T-helper 17 cell (primary cell): ENCODE measurements at regions not wholly inside any gene's neighbourhood (a gene's known extent, or its start where the extent isn't known, plus 50 kb on each side); places are given as distances from the start of the nearest gene placed in this dataset.

Experiments used
- ATAC-seq: fragments of 150-1000 bp; cut with Tn5 transposase; 2 replicates; pipeline ENCODE4 v1.10.0; 2021; ENCODE audit warnings: mild to moderate bottlenecking, moderate library complexity
- DNase-seq, 3 donors: peaks; one replicate each; pipeline versions ENCODE4 v3.0.0 to v3.0.0-alpha.2; 2020 to 2021
- H3K9me3 ChIP-seq: one replicate; pipeline ENCODE4 v1.7.0; 2013; ENCODE audit warnings: low read length, mild to moderate bottlenecking; ENCODE audit not compliant: control insufficient read depth, poor library complexity, severe bottlenecking
- H3K27ac Mint-ChIP-seq: one replicate; pipeline ENCODE4 v1.8.0; 2022; ENCODE audit warnings: mild to moderate bottlenecking, moderate library complexity, mixed read lengths
- H3K27me3 Mint-ChIP-seq: one replicate; pipeline ENCODE4 v1.8.0; 2022; ENCODE audit warnings: mixed read lengths
- H3K36me3 Mint-ChIP-seq: one replicate; pipeline ENCODE4 v1.8.0; 2022; ENCODE audit warnings: low read depth, mixed read lengths
- H3K4me1 Mint-ChIP-seq: one replicate; pipeline ENCODE4 v1.8.0; 2022; ENCODE audit warnings: mild to moderate bottlenecking, mixed read lengths
- H3K4me3 Mint-ChIP-seq: one replicate; pipeline ENCODE4 v1.8.0; 2022; ENCODE audit warnings: mild to moderate bottlenecking, moderate library complexity, mixed read lengths

GRCh38 chr6:1031720-1032119 lies 280.2 kb upstream of the FOXQ1 start:
- peaks cover 40% of the 10 kb centered on the region for H3K27me3 Mint-ChIP-seq
- ATAC-seq: no peak
- peaks cover 3% of the 10 kb centered on the region for H3K4me1 Mint-ChIP-seq
- H3K36me3 Mint-ChIP-seq: no peaks in the 10 kb centered on the region
- DNase-seq: no peak
- no peak overlapping the region for H3K4me3 Mint-ChIP-seq
- no peaks in the 10 kb centered on the region for H3K9me3 ChIP-seq
- H3K27ac Mint-ChIP-seq: no peak overlapping the region

GRCh38 chr6:1029141-1029540 lies 282.8 kb upstream of the FOXQ1 start:
- H3K4me1 Mint-ChIP-seq: no peaks in the 10 kb centered on the region
- H3K9me3 ChIP-seq: no peaks in the 10 kb centered on the region
- no peak overlapping the region for H3K27ac Mint-ChIP-seq
- peaks cover 44% of the 10 kb centered on the region for H3K27me3 Mint-ChIP-seq
- no peak overlapping the region for H3K4me3 Mint-ChIP-seq
- H3K36me3 Mint-ChIP-seq: no peaks in the 10 kb centered on the region
- DNase-seq (no peak), ATAC-seq (no peak)

- no peak overlapping the region for H3K27ac Mint-ChIP-seq
- no peaks in the 10 kb centered on the region for H3K36me3 Mint-ChIP-seq
Measured at GRCh38 chr6:1028723-1029122, 283.2 kb upstream of the FOXQ1 start.

GRCh38 chr6:1027795-1028569 lies 283.9 kb upstream of the FOXQ1 start:
- H3K27ac Mint-ChIP-seq: no peak overlapping the region
- no peaks in the 10 kb centered on the region for H3K9me3 ChIP-seq
- DNase-seq (no peak), ATAC-seq (no peak)
- no peak overlapping the region for H3K4me3 Mint-ChIP-seq
- H3K36me3 Mint-ChIP-seq: no peaks in the 10 kb centered on the region
- no peaks in the 10 kb centered on the region for H3K4me1 Mint-ChIP-seq
- peaks cover 50% of the 10 kb centered on the region for H3K27me3 Mint-ChIP-seq

More at GRCh38 chr6:1028723-1029122, 283.2 kb upstream of the FOXQ1 start:
- Mint-ChIP-seq H3K27me3 (peaks cover 48% of the 10 kb centered on the region), H3K4me1 (no peaks in the 10 kb centered on the region), H3K4me3 (no peak overlapping the region)
- ATAC-seq (no peak), DNase-seq (no peak)
- H3K9me3 ChIP-seq: no peaks in the 10 kb centered on the region

- ATAC-seq: no peak
- H3K27ac Mint-ChIP-seq: no peak overlapping the region
- peaks cover 44% of the 10 kb centered on the region for H3K27me3 Mint-ChIP-seq
- DNase-seq: no peak
- no peaks in the 10 kb centered on the region for H3K4me1 Mint-ChIP-seq
- H3K36me3 Mint-ChIP-seq: no peaks in the 10 kb centered on the region
- no peaks in the 10 kb centered on the region for H3K9me3 ChIP-seq
- no peak overlapping the region for H3K4me3 Mint-ChIP-seq
Measured at GRCh38 chr6:1027109-1027794, 284.6 kb upstream of the FOXQ1 start.

GRCh38 chr6:1025821-1026220 lies 286.1 kb upstream of the FOXQ1 start:
- H3K27me3 Mint-ChIP-seq: peaks cover 44% of the 10 kb centered on the region

GRCh38 chr6:1024587-1024986 lies 287.3 kb upstream of the FOXQ1 start:
- H3K27me3 Mint-ChIP-seq: peaks cover 38% of the 10 kb centered on the region
- H3K9me3 ChIP-seq: no peaks in the 10 kb centered on the region
- H3K4me3 Mint-ChIP-seq: no peak overlapping the region
- no peak overlapping the region for H3K27ac Mint-ChIP-seq
- no peaks in the 10 kb centered on the region for H3K4me1 Mint-ChIP-seq
- no peaks in the 10 kb centered on the region for H3K36me3 Mint-ChIP-seq
- no peak for DNase-seq
- no peak for ATAC-seq

More at GRCh38 chr6:1025821-1026220, 286.1 kb upstream of the FOXQ1 start:
- Mint-ChIP-seq H3K27ac (no peak overlapping the region), H3K4me3 (no peak overlapping the region), H3K36me3 (no peaks in the 10 kb centered on the region), H3K4me1 (no peaks in the 10 kb centered on the region)
- DNase-seq (no peak), ATAC-seq (no peak)
- no peaks in the 10 kb centered on the region for H3K9me3 ChIP-seq

- no peak overlapping the region for H3K27ac Mint-ChIP-seq
- H3K27me3 Mint-ChIP-seq: peaks cover 34% of the 10 kb centered on the region
- DNase-seq (no peak), ATAC-seq (no peak)
- H3K4me1 Mint-ChIP-seq: no peaks in the 10 kb centered on the region
- H3K9me3 ChIP-seq: no peaks in the 10 kb centered on the region
- no peaks in the 10 kb centered on the region for H3K36me3 Mint-ChIP-seq
- no peak overlapping the region for H3K4me3 Mint-ChIP-seq
Measured at GRCh38 chr6:1024161-1024560, 287.7 kb upstream of the FOXQ1 start.

GRCh38 chr6:1023229-1023628 lies 288.7 kb upstream of the FOXQ1 start:
- no peaks in the 10 kb centered on the region for H3K4me1 Mint-ChIP-seq
- DNase-seq (no peak), ATAC-seq (no peak)
- H3K36me3 Mint-ChIP-seq: no peaks in the 10 kb centered on the region
- H3K27ac Mint-ChIP-seq: no peak overlapping the region
- no peak overlapping the region for H3K4me3 Mint-ChIP-seq
- H3K27me3 Mint-ChIP-seq: peaks cover 31% of the 10 kb centered on the region
- H3K9me3 ChIP-seq: no peaks in the 10 kb centered on the region

GRCh38 chr6:1022719-1023118 lies 289.2 kb upstream of the FOXQ1 start:
- Mint-ChIP-seq H3K36me3 (no peaks in the 10 kb centered on the region), H3K27me3 (peaks cover 27% of the 10 kb centered on the region), H3K4me1 (no peaks in the 10 kb centered on the region), H3K27ac (no peak overlapping the region), H3K4me3 (no peak overlapping the region)
- no peaks in the 10 kb centered on the region for H3K9me3 ChIP-seq
- ATAC-seq (no peak), DNase-seq (no peak)

GRCh38 chr6:1020837-1021236 lies 291.1 kb upstream of the FOXQ1 start:
- peaks cover 2% of the 10 kb centered on the region for H3K9me3 ChIP-seq
- ATAC-seq (no peak), DNase-seq (no peak)
- Mint-ChIP-seq H3K4me3 (no peak overlapping the region), H3K27me3 (peaks cover 21% of the 10 kb centered on the region), H3K27ac (no peak overlapping the region), H3K4me1 (no peaks in the 10 kb centered on the region), H3K36me3 (no peaks in the 10 kb centered on the region)

- Mint-ChIP-seq H3K4me1 (no peaks in the 10 kb centered on the region), H3K36me3 (no peaks in the 10 kb centered on the region), H3K27ac (no peak overlapping the region), H3K4me3 (no peak overlapping the region), H3K27me3 (peaks cover 18% of the 10 kb centered on the region)
- no peak for DNase-seq
- no peak for ATAC-seq
- peaks cover 2% of the 10 kb centered on the region for H3K9me3 ChIP-seq
Measured at GRCh38 chr6:1020133-1020532, 291.8 kb upstream of the FOXQ1 start.

GRCh38 chr6:1018041-1018440 lies 293.9 kb upstream of the FOXQ1 start:
- Mint-ChIP-seq H3K4me3 (no peak overlapping the region), H3K4me1 (no peaks in the 10 kb centered on the region), H3K27me3 (peaks cover 7% of the 10 kb centered on the region), H3K36me3 (no peaks in the 10 kb centered on the region), H3K27ac (no peak overlapping the region)
- peaks cover 2% of the 10 kb centered on the region for H3K9me3 ChIP-seq
- ATAC-seq (no peak), DNase-seq (no peak)
